ENCODE measurements at regions not wholly inside any gene's neighbourhood (a gene's known extent, or its start where the extent isn't known, plus 50 kb on each side); places are given as distances from the start of the nearest gene placed in this dataset.

GRCh38 chr1:194478731-194479130 lies 1292.3 kb upstream of the B3GALT2 start:
- no peak for DNase-seq (ENCODE audit: low read depth)
- H3K4me3 ChIP-seq (ENCODE audit: control insufficient read depth, low read depth, low read length) = no peak overlapping the region
- no peak for TF ChIP-seq CTCF (IDR thresholded peaks at IDR 0.05; ENCODE audit: control insufficient read depth, insufficient read depth, low read depth, low read length, missing control alignments)

- no peak for DNase-seq (ENCODE audit: low read depth)
- no peak for TF ChIP-seq CTCF (IDR thresholded peaks at IDR 0.05; ENCODE audit: control insufficient read depth, insufficient read depth, low read depth, low read length, missing control alignments)
- no peak overlapping the region for H3K4me3 ChIP-seq (ENCODE audit: control insufficient read depth, low read depth, low read length)
These were observed 1291.5 kb upstream of the B3GALT2 start for GRCh38 chr1:194477908-194478307.

- TF ChIP-seq CTCF (IDR thresholded peaks at IDR 0.05; ENCODE audit: control insufficient read depth, insufficient read depth, low read depth, low read length, missing control alignments) = no peak
- DNase-seq (ENCODE audit: low read depth) = no peak
- H3K4me3 ChIP-seq (ENCODE audit: control insufficient read depth, low read depth, low read length) = no peak overlapping the region
These were observed 1290.5 kb upstream of the B3GALT2 start for GRCh38 chr1:194476872-194477271.

GRCh38 chr1:194476351-194476750 lies 1289.9 kb upstream of the B3GALT2 start:
- H3K4me3 ChIP-seq (ENCODE audit: control insufficient read depth, low read depth, low read length) = no peak overlapping the region
- TF ChIP-seq CTCF (IDR thresholded peaks at IDR 0.05; ENCODE audit: control insufficient read depth, insufficient read depth, low read depth, low read length, missing control alignments) = no peak
- no peak for DNase-seq (ENCODE audit: low read depth)

GRCh38 chr1:194474701-194475100 lies 1288.3 kb upstream of the B3GALT2 start:
- no peak for DNase-seq (ENCODE audit: low read depth)
- no peak overlapping the region for H3K4me3 ChIP-seq (ENCODE audit: control insufficient read depth, low read depth, low read length)
- TF ChIP-seq CTCF (IDR thresholded peaks at IDR 0.05; ENCODE audit: control insufficient read depth, insufficient read depth, low read depth, low read length, missing control alignments) = no peak

GRCh38 chr1:194473766-194474165 lies 1287.4 kb upstream of the B3GALT2 start:
- no peak for TF ChIP-seq CTCF (IDR thresholded peaks at IDR 0.05; ENCODE audit: control insufficient read depth, insufficient read depth, low read depth, low read length, missing control alignments)
- no peak for DNase-seq (ENCODE audit: low read depth)
- H3K4me3 ChIP-seq (ENCODE audit: control insufficient read depth, low read depth, low read length) = no peak overlapping the region

GRCh38 chr1:194469282-194469681 lies 1282.9 kb upstream of the B3GALT2 start:
- TF ChIP-seq CTCF (IDR thresholded peaks at IDR 0.05; ENCODE audit: control insufficient read depth, insufficient read depth, low read depth, low read length, missing control alignments) = no peak
- no peak for DNase-seq (ENCODE audit: low read depth)
- H3K4me3 ChIP-seq (ENCODE audit: control insufficient read depth, low read depth, low read length) = no peak overlapping the region

All from AG09309 (cell line).